GM21576 (cell line): ENCODE measurements at regions not wholly inside any gene's neighbourhood (a gene's known extent, or its start where the extent isn't known, plus 50 kb on each side); places are given as distances from the start of the nearest gene placed in this dataset.
"Not testable (repeated sequence)": the region's sequence is repeated elsewhere in the genome, so short reads cannot be mapped to it uniquely, and the experiment has no call there.

Experiments used
- ATAC-seq: cut with Tn5 transposase; IDR thresholded peaks from one replicate; pipeline ENCODE4 v1.9.1; 2021; ENCODE audit warnings: mild to moderate bottlenecking, moderate library complexity; ENCODE audit not compliant: unreplicated experiment

DNA sequence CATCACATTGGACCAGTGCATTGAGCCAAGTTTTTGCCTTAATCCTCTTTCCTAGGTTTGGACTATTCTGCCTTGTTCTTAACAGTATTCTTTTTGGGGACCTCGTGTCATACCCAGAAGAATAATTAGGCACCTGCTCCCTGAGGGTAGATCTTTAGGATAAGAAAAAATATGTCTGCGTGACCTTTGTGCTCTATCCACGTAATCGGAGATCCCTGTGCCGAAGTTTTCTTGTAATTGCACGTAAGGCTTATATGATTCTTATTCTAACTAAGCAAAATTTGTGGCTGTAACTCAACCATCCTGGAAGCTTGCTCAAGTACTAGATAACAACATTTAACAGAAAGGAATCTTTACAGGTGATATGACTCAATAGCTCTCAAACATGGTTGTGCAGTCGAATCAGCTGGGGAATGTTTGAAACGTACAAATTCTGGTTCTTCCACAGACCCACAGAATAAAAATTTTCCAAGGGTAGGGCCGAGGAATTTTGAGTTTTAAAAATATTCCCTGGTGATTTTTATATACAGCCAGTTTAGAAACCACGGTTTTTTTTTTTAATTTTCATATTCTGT is 344.3 kb downstream of the GBA3 start:
- ATAC-seq: no peak

DNA sequence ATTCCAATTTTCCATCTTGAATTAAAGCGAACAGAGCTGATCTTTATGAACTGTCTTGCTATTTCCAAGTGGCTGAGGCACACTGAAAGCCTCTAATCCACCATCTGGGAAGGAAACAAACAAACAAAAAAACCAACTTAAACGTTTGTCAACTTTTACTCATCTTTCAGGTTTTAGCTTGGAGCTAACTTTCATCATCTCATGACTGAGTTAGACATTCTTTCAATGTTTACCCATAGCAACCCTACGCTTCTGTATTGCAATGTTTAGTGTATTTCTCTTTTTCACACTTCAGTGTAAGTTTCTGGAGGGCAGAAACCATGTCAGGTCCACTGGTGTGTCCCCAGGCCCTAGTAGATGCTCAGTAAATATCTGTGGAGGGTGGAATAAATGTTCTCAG is 343.8 kb downstream of the GBA3 start:
- no peak for ATAC-seq

DNA sequence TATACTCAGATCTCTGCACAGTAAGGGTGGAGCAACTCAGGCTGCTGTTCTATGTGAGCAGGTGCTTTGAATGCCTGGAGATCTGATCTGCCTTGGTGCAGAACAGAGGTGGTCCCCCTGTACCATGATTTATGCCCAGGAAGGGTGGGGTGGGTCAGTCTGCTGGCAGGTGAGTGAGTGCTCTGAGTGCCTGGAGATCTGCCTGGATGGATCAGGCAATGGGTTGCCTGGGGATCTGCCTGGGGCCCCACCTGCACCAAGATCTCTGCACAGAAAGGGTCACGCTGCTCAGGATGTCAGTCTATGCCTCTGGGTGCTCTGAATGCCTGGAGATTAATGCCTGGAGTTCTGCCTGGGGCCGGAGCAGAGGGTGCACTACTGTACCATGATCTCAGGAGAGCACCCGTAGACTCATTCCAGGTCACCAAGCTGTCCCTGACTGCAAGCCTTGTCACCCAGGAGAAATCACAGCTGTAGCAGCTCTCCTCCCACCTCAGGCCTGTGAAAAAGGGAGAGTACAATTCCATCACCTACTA is 342.9 kb downstream of the GBA3 start:
- no peak for ATAC-seq

DNA sequence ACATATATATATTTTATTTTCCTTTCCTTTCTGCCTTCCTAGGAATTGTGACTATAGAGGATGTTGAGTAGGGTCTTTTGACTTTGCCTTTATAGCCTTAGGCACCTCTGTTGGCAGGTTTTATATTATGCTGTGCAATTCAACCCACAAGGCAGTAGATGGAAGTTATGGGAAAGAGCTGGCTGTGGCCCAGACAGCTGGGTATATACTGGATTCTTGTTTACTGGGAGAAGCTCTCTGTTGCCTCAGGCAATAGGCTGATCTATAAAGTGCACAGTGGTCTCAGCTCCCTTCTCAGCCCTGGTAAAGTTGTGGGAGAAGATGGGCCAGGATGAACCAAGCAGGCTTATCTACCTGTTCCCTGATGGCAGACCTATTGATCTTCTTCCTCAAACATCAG is 342.0 kb downstream of the GBA3 start:
- ATAC-seq: no peak

DNA sequence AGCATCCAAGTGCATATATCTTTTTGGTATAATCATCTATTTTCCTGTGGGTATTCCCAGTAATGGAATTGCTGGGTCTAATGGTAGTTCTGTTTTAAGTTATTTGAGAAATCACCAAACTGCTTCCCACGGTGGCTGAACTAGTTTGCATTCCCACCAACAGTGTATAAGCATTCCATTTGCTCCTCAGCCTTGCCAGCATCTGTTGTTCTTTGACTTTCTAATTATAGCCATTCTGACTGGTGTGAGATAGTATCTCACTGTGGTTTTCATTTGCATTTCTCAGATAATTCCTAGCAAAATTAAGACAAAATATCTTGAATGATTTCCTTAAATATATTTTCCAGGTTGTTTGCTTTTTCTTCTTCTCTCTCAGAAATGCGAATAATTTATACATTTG is 341.1 kb downstream of the GBA3 start:
- ATAC-seq: no peak

DNA sequence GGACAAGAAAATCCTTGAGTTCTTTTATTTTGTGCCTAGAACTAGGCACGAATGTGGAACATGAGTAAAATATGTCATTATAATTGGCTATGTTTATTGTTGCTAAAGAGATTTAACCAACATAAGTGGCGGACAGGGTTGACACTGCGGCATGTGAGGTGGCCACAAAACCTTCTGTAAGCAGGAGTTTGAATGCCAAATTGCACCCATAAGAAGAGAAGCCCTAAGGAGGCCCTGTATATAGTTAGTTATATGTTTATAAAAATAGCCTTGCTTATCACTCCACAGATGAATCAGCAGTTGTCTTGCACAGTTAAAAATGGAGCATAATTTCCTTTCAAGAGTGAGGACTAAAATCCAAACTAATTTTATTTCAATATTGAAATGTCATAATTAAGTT is 336.1 kb downstream of the GBA3 start:
- ATAC-seq: no peak

DNA sequence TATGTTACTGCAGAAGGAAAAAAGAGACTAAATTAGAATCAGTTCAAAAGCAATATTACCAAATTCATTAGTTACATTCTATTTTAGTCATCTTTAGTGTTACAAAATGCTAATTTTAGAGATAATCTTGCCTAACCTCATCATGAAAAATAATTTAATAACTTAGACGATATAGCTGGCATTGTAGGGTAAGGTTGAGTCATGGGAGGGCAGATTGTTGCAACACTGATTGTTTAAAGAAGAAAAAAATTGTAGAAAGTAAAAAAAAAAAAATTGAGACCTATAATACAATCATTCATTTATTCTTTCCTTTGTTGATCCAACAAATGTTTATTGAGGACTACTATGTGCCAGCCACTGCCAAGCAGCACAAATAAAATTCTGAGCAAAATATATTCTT is 330.9 kb downstream of the GBA3 start:
- ATAC-seq: no peak

DNA sequence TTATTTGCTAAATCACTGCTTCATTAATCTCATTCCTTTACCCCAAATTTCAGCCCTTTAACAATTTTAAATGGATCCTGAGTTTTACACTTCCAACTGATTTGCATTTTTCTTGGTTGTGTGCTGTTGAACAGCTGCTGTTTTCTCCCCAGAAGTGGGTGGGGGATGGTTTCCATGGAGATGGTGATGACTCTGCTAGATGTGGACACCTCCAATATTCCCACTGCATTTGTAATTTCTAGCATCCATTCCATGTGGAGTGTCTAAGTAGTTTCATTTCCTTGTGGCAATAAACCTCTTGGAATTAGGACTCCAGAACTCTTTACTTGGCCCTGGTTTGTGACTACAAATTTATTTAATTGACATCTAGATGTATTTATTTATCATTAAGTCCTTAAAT is 330.4 kb downstream of the GBA3 start:
- ATAC-seq: no peak

DNA sequence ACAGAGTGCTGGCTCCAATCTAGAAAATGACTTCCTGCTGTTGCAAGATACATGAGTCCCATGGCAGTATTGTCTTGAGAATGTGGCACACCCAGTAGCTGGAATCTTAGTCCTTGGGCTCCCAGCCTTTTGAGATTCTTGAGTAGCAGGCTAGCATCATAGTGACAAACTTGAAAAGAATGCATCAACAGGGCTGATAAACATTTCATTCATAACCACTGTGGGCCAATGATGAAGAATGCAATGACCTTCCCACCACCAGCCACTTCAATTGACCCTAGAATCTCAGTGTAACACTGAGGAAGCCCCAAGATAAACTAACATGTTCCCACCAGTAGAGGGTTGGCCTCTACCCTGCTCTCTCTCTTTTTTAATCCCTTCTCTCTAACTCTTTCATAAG is 329.3 kb downstream of the GBA3 start:
- ATAC-seq: no peak

DNA sequence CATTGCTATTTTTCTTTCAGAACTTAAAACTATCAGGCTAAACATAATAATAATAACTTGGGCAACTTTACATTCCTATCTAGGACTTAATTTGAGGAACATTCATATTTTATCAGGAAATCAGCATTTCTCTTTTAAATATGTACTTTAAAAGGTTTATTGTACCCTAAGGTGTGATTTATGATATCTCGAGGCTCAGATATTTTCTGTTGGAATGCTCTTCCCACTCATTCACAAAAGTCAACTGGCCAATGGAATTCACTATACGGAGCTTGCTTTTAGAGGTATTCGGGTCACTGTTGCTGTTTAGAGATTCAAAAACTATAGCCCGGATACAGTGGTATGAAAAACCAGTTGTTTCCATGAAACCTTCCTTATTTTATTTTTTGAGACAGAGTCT is 328.3 kb downstream of the GBA3 start:
- ATAC-seq: no peak

DNA sequence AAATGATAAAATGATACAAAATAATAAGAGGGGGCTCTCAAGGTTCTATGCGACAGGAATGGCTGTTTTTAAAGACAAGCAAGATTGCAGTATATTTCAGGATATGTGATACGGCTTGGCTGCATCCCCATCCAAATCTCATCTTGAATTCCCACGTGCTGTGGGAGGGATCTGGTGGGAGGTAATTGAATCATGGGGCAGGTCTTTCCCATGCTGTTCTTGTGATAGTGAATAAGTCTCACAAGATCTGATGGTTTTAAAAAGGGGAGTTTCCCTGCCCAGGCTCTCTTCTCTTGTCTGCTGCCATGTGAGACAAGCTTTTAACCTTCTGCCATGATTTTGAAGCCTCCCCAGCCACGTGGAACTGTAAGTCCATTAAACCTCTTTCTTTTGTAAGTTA is 327.7 kb downstream of the GBA3 start:
- not testable (repeated sequence) for ATAC-seq

DNA sequence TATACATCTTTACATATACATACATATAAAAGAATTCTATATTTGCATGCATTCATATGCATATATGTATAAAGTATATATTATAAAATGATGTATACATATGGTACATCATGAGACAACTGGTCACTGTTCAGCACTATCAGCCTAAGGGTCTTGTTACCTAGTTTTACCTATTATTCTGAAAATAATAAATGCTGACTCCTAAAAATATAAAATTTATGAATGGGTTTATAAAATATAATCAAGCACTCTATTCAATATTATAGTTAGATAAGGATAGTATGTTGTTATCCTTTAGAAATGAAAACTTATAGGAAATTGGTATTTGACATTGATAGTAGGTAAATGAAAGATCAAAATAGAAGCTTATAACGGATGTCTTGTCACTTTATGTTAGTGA is 324.2 kb downstream of the GBA3 start:
- no peak for ATAC-seq

DNA sequence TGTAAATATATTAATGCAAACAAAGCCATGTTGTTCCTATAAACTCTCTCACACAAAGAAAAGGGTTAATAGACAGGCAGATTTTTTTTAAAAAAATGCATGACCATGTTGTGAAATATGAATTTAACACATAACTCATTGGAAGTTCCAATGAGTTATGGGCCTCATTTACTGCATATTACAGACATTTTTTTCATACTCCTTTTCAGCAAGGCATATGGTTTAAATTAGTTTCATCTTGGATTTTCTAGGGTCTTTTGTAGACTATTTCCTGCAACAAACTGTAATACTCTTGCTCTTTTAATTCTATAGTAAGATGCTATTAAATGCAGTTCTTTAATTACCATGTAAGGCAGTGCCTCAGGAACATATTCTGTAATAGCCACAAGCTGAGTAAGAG is 323.1 kb downstream of the GBA3 start:
- ATAC-seq: no peak

DNA sequence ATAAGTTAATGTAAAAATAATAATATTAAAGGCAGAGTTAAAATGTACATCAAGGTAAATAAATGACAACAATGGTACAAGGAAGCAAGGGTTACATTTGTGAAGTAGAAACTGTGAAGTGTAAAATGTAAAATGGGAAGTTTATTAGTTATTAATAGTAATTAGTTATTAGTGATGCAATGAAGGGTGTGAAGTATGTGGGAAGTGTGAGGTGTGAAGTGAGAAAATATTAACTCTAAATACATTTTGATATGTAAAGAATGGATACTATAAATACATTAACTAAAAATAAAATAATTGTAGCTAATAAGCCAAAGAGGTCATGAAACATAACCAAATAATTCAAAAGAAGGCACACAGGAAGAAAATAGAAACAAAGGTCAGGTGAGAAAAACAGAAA is 316.4 kb downstream of the GBA3 start:
- ATAC-seq: no peak

DNA sequence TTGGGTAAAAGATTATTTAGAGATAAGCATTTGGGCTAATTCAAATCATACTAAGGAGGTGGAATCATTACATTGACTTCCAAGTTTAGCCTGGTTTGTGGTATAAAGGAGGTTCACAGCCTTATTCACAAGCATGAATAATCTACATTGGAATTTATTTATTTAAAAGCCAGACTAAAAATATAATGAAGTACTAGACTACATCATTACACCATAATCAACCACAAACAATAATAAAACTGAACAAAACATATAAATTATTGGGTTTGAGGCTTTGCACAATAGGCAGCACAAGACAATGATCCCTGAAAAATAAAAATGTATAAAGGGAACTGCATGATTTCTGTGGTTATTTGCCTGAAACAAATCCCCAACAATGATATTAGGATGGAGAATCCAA is 314.0 kb downstream of the GBA3 start:
- ATAC-seq: no peak

DNA sequence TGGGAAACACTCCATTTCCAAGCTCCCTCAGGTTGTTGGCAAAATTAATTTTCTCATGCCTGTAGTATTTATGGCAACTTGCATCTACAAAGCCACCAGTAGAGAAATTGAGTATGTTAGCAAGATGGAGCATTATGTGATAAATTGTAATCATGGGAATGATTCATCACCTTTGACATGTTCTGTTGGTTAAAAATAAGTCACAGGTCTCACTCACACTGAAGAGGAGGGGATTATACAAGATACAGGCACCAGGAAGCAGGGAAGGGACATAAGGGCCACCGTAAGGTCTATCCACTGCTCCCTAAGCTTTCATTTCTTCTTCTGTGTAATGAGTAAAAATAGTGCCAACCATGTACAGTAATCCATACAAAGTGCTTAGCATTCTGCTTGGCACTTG is 313.0 kb downstream of the GBA3 start:
- ATAC-seq: no peak

DNA sequence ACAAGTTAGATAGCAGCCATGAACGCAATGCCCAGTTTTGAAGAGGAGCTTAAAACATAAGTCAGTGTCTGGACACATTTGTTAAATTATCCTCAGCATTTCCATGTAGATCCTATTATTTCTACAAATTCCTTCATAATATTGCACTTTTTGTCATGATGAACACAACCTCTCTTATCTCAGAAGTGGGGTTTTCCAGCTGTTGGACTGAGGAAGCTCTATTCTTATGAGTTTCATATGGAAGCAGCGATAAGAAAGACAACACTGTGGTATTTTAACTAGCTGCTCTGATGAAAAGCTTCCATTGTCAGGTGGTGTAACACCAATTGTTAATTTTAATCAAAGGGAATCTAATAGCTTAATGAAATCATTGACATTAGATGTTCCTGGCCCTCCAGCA is 308.7 kb downstream of the GBA3 start:
- ATAC-seq: no peak

DNA sequence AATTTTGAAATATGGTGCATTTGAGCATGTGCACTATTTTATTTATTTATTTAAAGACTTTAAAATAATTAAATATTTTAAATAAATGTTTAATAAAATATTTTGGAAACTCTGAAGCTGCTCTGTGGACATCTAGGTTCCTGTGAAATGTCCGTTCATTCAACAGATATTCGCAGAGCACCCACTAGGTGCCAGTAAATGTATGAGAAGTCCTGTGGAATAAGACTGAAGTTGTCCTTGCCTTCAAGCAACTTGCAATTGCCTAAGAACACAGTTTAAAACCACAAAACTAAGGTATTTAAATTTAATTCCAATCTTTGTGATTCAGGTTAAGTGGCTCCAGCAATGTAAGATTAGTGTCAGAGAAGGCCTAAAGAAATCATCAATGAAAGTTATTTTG is 306.7 kb downstream of the GBA3 start:
- no peak for ATAC-seq

DNA sequence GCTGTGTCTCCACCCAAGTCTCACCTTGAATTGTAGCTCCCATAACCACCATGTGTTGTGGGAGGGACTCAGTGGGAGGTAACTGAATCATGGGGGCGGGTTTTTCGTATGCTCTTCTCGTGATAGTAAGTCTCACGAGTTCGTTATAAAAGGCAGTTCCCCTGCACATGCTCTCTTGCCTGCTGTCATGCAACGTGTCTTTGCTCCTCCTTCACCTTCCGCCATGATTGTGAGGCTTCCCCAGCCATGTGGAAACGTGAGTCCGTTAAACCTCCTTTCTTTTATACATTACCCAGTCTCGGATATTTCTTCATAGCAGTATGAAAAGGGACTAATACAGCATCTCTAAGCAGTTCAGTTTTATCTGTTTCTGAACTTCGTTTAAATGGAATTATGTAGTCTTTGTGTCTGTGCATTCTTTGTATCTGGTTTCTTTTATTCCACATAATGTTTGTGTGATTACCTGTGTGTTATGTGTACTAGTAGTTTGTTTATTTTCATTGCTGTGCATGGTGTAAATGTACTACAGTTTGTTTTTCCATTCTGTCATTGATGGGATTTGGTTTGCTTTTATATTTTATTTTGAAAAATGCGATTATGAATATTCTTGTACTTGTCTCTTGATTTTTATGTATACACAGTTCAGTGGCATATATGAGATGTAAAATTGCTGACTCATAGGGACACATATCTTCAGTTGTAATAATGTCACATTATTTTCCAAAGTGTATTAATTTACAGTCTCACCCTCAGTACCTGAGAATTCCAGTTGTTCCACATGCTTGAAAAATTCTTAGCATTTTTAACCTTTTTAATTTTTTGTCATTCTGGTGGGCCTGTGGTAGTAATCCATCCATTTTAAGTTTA is 304.9 kb downstream of the GBA3 start:
- no peak for ATAC-seq

DNA sequence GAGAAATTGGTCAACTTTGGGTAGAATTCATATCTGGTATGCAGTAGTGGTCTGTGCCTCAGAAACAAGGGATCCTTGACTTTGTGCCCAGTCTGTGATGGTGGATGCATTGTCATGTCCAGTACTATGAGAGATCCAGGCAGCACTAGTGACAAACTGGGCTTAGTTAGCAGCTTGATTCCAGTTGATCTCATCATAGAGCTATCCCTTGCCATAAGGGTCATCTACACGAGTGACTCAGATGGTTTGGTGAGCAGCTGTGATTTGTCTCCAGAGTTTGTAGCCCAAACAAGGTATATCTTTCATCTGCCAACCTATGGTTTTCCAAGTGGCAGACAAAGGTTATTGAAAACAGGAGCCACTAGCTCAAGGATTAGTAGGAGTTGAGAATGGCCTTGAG is 298.8 kb downstream of the GBA3 start:
- no peak for ATAC-seq

DNA sequence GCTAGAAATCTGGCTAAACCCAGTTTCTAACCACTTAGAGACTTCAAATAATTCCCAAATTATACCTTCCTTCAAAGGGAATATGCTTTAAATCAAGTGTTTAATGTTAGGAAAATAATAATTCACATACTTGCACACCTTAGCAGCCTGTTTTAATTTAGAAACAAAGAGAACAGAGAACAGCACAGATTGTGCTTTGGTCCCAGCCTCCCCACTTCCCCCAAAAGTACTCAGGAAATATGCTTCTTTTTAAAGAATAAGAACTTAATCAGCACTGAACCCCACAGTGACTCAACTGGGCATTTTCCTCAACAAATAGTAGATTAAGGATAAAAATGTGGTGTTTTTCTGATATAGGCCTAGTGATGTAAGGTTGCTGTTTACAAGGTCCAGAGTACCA is 295.8 kb downstream of the GBA3 start:
- no peak for ATAC-seq

DNA sequence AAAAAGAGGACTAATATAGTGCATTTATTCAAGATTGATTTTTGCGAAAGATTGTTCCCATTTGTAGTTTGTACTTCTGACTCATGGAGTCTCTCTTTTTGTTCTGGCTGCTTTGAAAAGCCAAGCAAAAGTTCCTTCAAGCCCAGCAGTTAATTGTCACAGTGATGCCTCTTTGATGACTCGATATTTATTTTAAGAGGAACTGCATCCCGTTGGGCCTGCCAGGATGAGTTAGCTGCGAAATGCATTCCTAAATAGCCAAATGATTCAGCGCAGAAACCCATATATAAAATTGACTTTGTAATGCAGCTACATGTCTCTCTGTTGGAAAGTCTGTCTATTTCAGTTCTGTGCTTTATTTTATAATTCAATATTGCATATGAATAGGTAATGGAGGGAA is 295.1 kb downstream of the GBA3 start:
- ATAC-seq: no peak

DNA sequence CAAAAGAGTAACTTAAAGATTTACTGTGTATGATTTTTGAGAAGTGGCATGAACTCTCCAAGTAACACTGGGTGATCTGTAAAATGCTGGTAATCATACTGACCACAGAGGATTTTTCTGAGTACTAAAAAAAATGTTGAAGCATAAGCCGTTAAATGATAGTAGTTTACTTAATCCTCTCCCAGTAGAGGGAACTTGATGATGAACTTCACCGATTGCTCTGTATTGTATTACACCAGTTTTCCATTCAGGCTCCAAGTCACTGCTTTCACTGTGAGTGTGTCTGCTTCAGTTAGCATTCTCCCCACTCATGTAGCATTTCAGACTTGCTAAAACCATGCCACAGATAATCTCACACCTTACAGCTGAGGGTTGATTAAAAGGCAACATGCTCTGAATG is 294.1 kb downstream of the GBA3 start:
- no peak for ATAC-seq
